Activated CD8-positive, alpha-beta T cell treated with anti-CD3 and anti-CD28 coated beads, Interleukin-2, amount 10 ng/mL, durations not matched to agents 7 days and 5 days (primary cell): ENCODE measurements at regions not wholly inside any gene's neighbourhood (a gene's known extent, or its start where the extent isn't known, plus 50 kb on each side); places are given as distances from the start of the nearest gene placed in this dataset.

Experiments
- ATAC-seq: fragments of 150-1000 bp; cut with Tn5 transposase; one replicate; pipeline ENCODE4 v1.10.0; 2021; ENCODE audit warnings: moderate library complexity
- CTCF ChIA-PET: fragments of 350-600 bp; sonication (Branson Sonifier 250); formaldehyde crosslinking; loops from one replicate; lab custom pipeline; 2021; ENCODE audit warnings: antibody characterized with exemption; lab: Charles Lee
- POLR2A ChIA-PET: fragments of 350-600 bp; sonication (Branson Sonifier 250); formaldehyde crosslinking; loops from one replicate; lab custom pipeline; 2021; ENCODE audit warnings: antibody characterized with exemption; lab: Charles Lee
- DNase-seq: peaks from one replicate; pipeline ENCODE4 v3.0.0-alpha.2; 2020
- H3K27ac Mint-ChIP-seq: one replicate; pipeline ENCODE4 v1.8.0; 2021; ENCODE audit warnings: mild to moderate bottlenecking, mixed read lengths
- H3K27me3 Mint-ChIP-seq: one replicate; pipeline ENCODE4 v1.8.0; 2021; ENCODE audit warnings: low read depth, mixed read lengths
- H3K36me3 Mint-ChIP-seq: one replicate; pipeline ENCODE4 v1.8.0; 2021; ENCODE audit warnings: low read depth, mixed read lengths
- H3K4me1 Mint-ChIP-seq: one replicate; pipeline ENCODE4 v1.8.0; 2021; ENCODE audit warnings: low read depth, mixed read lengths
- H3K4me3 Mint-ChIP-seq: one replicate; pipeline ENCODE4 v1.8.0; 2021; ENCODE audit warnings: mild to moderate bottlenecking, mixed read lengths
- H3K9me3 Mint-ChIP-seq: one replicate; pipeline ENCODE4 v1.8.0; 2022; ENCODE audit warnings: mixed read lengths; ENCODE audit not compliant: insufficient read depth

DNA sequence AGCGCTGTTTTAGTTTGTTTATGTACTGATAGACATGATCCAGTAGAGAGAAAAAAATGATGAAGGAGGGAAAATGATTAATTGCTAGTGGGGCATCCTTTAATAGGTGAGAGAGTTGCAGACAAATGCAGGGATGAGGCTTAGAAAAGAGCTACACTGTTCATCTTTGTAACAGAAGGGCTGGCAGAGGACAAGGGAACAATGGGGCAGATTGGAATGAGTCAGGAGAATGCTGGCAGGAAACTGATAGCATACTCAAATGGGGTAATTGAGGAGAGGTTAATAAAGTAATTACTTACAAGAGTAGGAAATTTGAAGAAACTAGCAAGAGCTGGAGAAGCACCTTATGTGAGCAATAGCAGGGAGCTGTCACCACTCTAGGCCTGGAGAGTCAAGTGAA, 170.9 kb downstream of the OXSM start:
- no peak for ATAC-seq
- H3K9me3 Mint-ChIP-seq, result no peaks in the 10 kb centered on the region
- CTCF ChIA-PET, result no interaction called here

GRCh38 chr3:25962255-25962654, 172.4 kb downstream of the OXSM start:
- Mint-ChIP-seq H3K36me3 (no peaks in the 10 kb centered on the region), H3K27me3 (no peaks in the 10 kb centered on the region), H3K4me3 (no peak overlapping the region), H3K9me3 (no peaks in the 10 kb centered on the region), H3K4me1 (no peaks in the 10 kb centered on the region), H3K27ac (no peak overlapping the region)
- ChIA-PET POLR2A (no interaction called here), CTCF (no interaction called here)
- ATAC-seq (no peak), DNase-seq (no peak)

More for the DNA sequence above, 170.9 kb downstream of the OXSM start:
- H3K4me3 Mint-ChIP-seq, result no peak overlapping the region
- no peak for DNase-seq
- H3K27ac Mint-ChIP-seq, result no peak overlapping the region
- no peaks in the 10 kb centered on the region for H3K4me1 Mint-ChIP-seq
- no peaks in the 10 kb centered on the region for H3K36me3 Mint-ChIP-seq
- H3K27me3 Mint-ChIP-seq, result no peaks in the 10 kb centered on the region
- POLR2A ChIA-PET, result no interaction called here

DNA sequence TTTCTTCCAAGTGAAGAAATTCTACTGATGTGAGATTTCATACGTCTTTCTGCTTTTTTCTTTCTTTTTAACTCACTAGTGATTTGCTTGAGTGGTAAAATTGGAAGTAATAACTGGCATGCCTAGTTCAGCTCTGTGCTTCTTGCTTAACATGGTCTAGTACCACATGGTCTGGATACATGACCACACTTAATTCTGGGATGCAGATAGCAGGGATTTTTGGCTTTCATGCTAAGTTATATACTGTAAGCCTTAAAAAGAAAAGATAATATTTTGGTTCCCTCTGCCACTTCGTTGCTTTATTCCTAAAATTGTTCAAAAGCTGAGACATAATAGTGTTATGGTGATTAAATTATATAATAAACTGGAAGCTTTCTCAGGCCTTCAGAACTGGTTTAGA, 174.3 kb downstream of the OXSM start:
- Mint-ChIP-seq H3K27me3 (no peaks in the 10 kb centered on the region), H3K36me3 (no peaks in the 10 kb centered on the region), H3K9me3 (no peaks in the 10 kb centered on the region), H3K4me3 (no peak overlapping the region), H3K27ac (no peak overlapping the region), H3K4me1 (no peaks in the 10 kb centered on the region)
- CTCF ChIA-PET, result no interaction called here
- ATAC-seq, result no peak
- POLR2A ChIA-PET, result no interaction called here
- no peak for DNase-seq

GRCh38 chr3:25967385-25967784, 177.5 kb downstream of the OXSM start:
- Mint-ChIP-seq H3K9me3 (no peaks in the 10 kb centered on the region), H3K36me3 (no peaks in the 10 kb centered on the region), H3K4me1 (no peaks in the 10 kb centered on the region), H3K27me3 (no peaks in the 10 kb centered on the region), H3K27ac (no peak overlapping the region), H3K4me3 (no peak overlapping the region)
- DNase-seq, result no peak
- ChIA-PET POLR2A (no interaction called here), CTCF (no interaction called here)
- no peak for ATAC-seq

GRCh38 chr3:25971736-25972135, 181.8 kb downstream of the OXSM start:
- no peak for DNase-seq
- no peak overlapping the region for H3K27ac Mint-ChIP-seq
- H3K36me3 Mint-ChIP-seq, result no peaks in the 10 kb centered on the region
- no peaks in the 10 kb centered on the region for H3K27me3 Mint-ChIP-seq
- ChIA-PET CTCF (no interaction called here), POLR2A (no interaction called here)
- no peaks in the 10 kb centered on the region for H3K4me1 Mint-ChIP-seq
- H3K4me3 Mint-ChIP-seq, result no peak overlapping the region
- no peak for ATAC-seq
- no peaks in the 10 kb centered on the region for H3K9me3 Mint-ChIP-seq

DNA sequence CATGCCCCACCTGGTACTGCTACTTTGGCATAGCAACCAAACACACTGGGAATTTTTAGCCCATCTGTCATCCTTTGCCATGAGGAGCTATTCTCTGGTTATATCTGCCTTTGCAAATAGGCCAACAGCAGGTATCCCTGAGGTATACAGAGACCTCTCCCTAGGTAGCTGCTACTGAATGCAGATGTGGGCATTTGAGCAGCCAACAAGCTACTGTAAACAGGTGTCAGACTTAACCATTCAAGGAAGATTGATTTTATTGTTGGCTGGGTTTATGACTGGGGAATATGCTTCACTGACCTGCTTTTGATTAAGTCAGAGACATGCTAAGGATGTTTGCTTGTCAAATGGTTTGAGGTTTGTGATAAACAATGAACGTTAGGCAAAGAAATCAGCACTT, 183.2 kb downstream of the OXSM start:
- Mint-ChIP-seq H3K9me3 (no peaks in the 10 kb centered on the region), H3K27ac (no peak overlapping the region), H3K36me3 (no peaks in the 10 kb centered on the region), H3K4me3 (no peak overlapping the region), H3K4me1 (no peaks in the 10 kb centered on the region), H3K27me3 (no peaks in the 10 kb centered on the region)
- ATAC-seq, result no peak
- no peak for DNase-seq
- CTCF ChIA-PET, result no interaction called here
- POLR2A ChIA-PET, result no interaction called here

GRCh38 chr3:25982756-25983155, 192.9 kb downstream of the OXSM start:
- Mint-ChIP-seq H3K36me3 (no peaks in the 10 kb centered on the region), H3K27me3 (no peaks in the 10 kb centered on the region), H3K4me1 (no peaks in the 10 kb centered on the region), H3K4me3 (no peak overlapping the region), H3K9me3 (peaks cover 4% of the 10 kb centered on the region), H3K27ac (no peak overlapping the region)
- POLR2A ChIA-PET, result no interaction called here
- CTCF ChIA-PET, result no interaction called here
- no peak for ATAC-seq
- no peak for DNase-seq

GRCh38 chr3:25985621-25986020, 195.7 kb downstream of the OXSM start:
- ChIA-PET POLR2A (no interaction called here), CTCF (no interaction called here)
- no peaks in the 10 kb centered on the region for H3K36me3 Mint-ChIP-seq

GRCh38 chr3:25992606-25993005, 202.7 kb downstream of the OXSM start:
- Mint-ChIP-seq H3K27ac (no peak overlapping the region), H3K36me3 (no peaks in the 10 kb centered on the region), H3K4me1 (no peaks in the 10 kb centered on the region), H3K27me3 (no peaks in the 10 kb centered on the region), H3K4me3 (no peak overlapping the region), H3K9me3 (peaks cover 5% of the 10 kb centered on the region)
- DNase-seq, result no peak
- CTCF ChIA-PET, result no interaction called here
- POLR2A ChIA-PET, result no interaction called here
- no peak for ATAC-seq

More at GRCh38 chr3:25985621-25986020, 195.7 kb downstream of the OXSM start:
- Mint-ChIP-seq H3K4me1 (no peaks in the 10 kb centered on the region), H3K27me3 (no peaks in the 10 kb centered on the region), H3K4me3 (no peak overlapping the region), H3K27ac (no peak overlapping the region), H3K9me3 (peaks cover 4% of the 10 kb centered on the region)
- DNase-seq (no peak), ATAC-seq (no peak)

GRCh38 chr3:26004172-26004571, 214.3 kb downstream of the OXSM start:
- no peaks in the 10 kb centered on the region for H3K9me3 Mint-ChIP-seq
- POLR2A ChIA-PET, result no interaction called here
- no peak overlapping the region for H3K27ac Mint-ChIP-seq
- H3K4me3 Mint-ChIP-seq, result no peak overlapping the region
- H3K36me3 Mint-ChIP-seq, result no peaks in the 10 kb centered on the region
- ATAC-seq (no peak), DNase-seq (no peak)
- H3K27me3 Mint-ChIP-seq, result no peaks in the 10 kb centered on the region
- no peaks in the 10 kb centered on the region for H3K4me1 Mint-ChIP-seq
- CTCF ChIA-PET, result no interaction called here

DNA sequence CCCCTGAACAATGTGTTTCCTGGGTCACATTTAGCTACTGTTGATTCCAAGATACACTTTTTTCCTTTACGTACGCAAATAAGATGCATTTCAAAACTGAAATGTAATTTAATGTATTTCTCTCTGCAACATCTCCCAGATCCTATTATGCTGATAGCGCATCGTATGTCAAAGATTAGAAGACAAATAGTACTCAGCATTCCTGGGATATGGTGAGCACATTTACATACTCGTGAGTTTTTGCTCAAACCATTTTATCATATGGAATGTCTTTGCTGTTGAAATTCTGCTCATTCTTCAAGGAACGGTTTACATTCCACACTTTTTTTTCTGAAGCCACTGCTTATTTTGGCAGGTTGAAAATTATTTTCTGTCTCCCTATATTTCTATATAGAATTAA, 221.4 kb downstream of the OXSM start:
- ATAC-seq (no peak), DNase-seq (no peak)
- H3K4me1 Mint-ChIP-seq, result no peaks in the 10 kb centered on the region
- no peaks in the 10 kb centered on the region for H3K9me3 Mint-ChIP-seq
- ChIA-PET CTCF (no interaction called here), POLR2A (no interaction called here)
- no peaks in the 10 kb centered on the region for H3K36me3 Mint-ChIP-seq
- H3K27me3 Mint-ChIP-seq, result no peaks in the 10 kb centered on the region
- no peak overlapping the region for H3K27ac Mint-ChIP-seq
- H3K4me3 Mint-ChIP-seq, result no peak overlapping the region

DNA sequence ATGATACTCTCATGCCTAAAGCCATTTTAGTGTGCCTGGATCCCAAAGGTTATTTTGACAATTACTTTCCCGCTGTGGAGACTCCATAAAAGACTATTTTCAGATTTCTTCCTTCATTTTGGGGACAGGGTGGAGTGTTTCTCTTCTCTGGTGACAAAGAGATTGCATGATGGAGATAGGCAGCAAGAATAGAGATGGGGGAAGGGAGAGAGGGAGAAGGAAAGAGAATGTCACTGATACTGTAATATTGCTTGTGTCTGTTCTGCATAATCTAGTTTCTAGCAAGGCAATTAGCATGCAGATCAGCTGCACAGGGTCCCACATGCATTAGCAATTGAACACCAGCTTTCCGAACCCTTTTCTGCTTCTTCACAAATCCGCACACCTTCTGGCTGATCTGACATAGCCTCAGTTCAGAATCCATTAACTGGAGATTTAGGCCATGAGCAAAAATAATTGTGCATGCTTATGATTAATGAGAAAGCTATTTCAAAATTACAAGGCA, 222.4 kb downstream of the OXSM start:
- ChIA-PET CTCF (no interaction called here), POLR2A (no interaction called here)
- Mint-ChIP-seq H3K27me3 (no peaks in the 10 kb centered on the region), H3K36me3 (no peaks in the 10 kb centered on the region), H3K9me3 (no peaks in the 10 kb centered on the region), H3K4me3 (no peak overlapping the region), H3K4me1 (no peaks in the 10 kb centered on the region), H3K27ac (no peak overlapping the region)
- no peak for ATAC-seq
- DNase-seq, result no peak

GRCh38 chr3:26015752-26016151, 225.9 kb downstream of the OXSM start:
- ChIA-PET CTCF (no interaction called here), POLR2A (no interaction called here)
- Mint-ChIP-seq H3K27me3 (no peaks in the 10 kb centered on the region), H3K4me1 (no peaks in the 10 kb centered on the region), H3K9me3 (no peaks in the 10 kb centered on the region), H3K27ac (no peak overlapping the region), H3K4me3 (no peak overlapping the region), H3K36me3 (no peaks in the 10 kb centered on the region)
- DNase-seq (no peak), ATAC-seq (no peak)
